ENCODE measurements at regions not wholly inside any gene's neighbourhood (a gene's known extent, or its start where the extent isn't known, plus 50 kb on each side); places are given as distances from the start of the nearest gene placed in this dataset.

DNA sequence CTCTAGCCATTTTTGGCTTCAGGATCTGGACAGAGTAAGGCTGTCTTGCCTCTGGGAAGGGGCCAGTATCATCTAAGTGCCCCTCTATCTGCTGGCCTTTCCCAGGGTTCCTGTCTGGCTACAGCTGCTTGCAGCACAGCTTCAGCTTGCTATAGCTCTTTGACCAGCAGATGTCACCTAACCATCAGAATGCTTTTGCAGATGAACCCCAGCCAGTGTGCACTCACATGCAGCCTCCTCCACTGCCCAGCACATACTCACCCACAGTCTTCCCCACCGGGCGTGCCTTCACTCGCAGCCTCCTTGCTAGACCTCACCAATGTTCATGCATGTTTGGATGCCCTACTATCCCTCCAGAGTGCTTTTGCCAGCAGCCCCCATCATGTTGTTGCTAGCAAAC is 769.0 kb downstream of the BRINP3 start:
- TF ChIP-seq GABPA (IDR thresholded peaks at IDR 0.05 in 1 of 2, conservative IDR thresholded peaks at IDR 0.05 in 1 of 2): no peak
- TF ChIP-seq, protein P1, sequence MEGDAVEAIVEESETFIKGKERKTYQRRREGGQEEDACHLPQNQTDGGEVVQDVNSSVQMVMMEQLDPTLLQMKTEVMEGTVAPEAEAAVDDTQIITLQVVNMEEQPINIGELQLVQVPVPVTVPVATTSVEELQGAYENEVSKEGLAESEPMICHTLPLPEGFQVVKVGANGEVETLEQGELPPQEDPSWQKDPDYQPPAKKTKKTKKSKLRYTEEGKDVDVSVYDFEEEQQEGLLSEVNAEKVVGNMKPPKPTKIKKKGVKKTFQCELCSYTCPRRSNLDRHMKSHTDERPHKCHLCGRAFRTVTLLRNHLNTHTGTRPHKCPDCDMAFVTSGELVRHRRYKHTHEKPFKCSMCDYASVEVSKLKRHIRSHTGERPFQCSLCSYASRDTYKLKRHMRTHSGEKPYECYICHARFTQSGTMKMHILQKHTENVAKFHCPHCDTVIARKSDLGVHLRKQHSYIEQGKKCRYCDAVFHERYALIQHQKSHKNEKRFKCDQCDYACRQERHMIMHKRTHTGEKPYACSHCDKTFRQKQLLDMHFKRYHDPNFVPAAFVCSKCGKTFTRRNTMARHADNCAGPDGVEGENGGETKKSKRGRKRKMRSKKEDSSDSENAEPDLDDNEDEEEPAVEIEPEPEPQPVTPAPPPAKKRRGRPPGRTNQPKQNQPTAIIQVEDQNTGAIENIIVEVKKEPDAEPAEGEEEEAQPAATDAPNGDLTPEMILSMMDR (IDR thresholded peaks at IDR 0.05; ENCODE audit: low read depth, low read length, missing input control): no peak

Measured in liver (tissue), 3 donors.